OCI-LY7 (cell line): ENCODE measurements at regions not wholly inside any gene's neighbourhood (a gene's known extent, or its start where the extent isn't known, plus 50 kb on each side); places are given as distances from the start of the nearest gene placed in this dataset.

Experiments
- EZH2phosphoT487 ChIP-seq: fragments of 200-600 bp; sonication (generic); IDR thresholded peaks from 2 replicates; pipeline ENCODE4 v1.6.1; 2018; ENCODE audit warnings: low read depth, borderline replicate concordance, mild to moderate bottlenecking, mixed run types, antibody characterized with exemption, low read length, moderate library complexity, mixed read lengths
- TF ChIP-seq, protein P1 (sequence below): fragments of 200-600 bp; sonication (generic); conservative IDR thresholded peaks from 2 replicates; pipeline ENCODE4 v1.5.1; 2014; ENCODE audit warnings: mild to moderate bottlenecking, antibody characterized with exemption, low read length, moderate library complexity, mixed read lengths

DNA sequence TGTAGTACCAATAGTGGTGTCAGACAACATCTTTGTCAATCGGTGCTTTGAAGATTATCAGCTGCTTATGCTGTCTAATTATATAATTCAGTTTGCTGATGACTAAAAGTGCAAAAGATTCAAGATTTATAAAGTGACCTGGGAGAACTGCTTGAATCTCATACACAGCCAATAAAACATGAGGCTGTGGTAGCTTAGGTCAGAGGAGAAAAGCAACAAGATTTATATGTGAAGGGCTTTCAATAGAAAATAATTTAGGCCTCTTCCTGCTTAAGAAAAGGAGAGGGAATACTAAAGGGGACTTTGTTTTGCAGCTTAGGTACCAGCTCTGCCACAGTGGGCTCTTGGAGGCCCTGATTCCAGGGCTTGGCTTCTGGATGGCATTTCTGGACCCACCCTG is 111.0 kb upstream of the MAD2L1 start:
- TF ChIP-seq, protein P1, sequence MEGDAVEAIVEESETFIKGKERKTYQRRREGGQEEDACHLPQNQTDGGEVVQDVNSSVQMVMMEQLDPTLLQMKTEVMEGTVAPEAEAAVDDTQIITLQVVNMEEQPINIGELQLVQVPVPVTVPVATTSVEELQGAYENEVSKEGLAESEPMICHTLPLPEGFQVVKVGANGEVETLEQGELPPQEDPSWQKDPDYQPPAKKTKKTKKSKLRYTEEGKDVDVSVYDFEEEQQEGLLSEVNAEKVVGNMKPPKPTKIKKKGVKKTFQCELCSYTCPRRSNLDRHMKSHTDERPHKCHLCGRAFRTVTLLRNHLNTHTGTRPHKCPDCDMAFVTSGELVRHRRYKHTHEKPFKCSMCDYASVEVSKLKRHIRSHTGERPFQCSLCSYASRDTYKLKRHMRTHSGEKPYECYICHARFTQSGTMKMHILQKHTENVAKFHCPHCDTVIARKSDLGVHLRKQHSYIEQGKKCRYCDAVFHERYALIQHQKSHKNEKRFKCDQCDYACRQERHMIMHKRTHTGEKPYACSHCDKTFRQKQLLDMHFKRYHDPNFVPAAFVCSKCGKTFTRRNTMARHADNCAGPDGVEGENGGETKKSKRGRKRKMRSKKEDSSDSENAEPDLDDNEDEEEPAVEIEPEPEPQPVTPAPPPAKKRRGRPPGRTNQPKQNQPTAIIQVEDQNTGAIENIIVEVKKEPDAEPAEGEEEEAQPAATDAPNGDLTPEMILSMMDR: no peak
- TF ChIP-seq EZH2phosphoT487: no peak
